Neural progenitor cell (in vitro differentiated cells): ENCODE measurements at regions not wholly inside any gene's neighbourhood (a gene's known extent, or its start where the extent isn't known, plus 50 kb on each side); places are given as distances from the start of the nearest gene placed in this dataset.
"Not testable (repeated sequence)": the region's sequence is repeated elsewhere in the genome, so short reads cannot be mapped to it uniquely, and the experiment has no call there.

Experiments used
- DNase-seq: peaks from one replicate; pipeline ENCODE4 v3.0.0-alpha.2; 2016; ENCODE audit warnings: low spot score
- H2AFZ ChIP-seq: fragments of 200-600 bp; sonication (generic); replicated peaks from 2 replicates; pipeline ENCODE4 v1.6.1; 2016; ENCODE audit warnings: antibody characterized with exemption
- H3F3A ChIP-seq: fragments of 200-600 bp; sonication (generic); 2 replicates; pipeline ENCODE4 v1.6.1; 2016; ENCODE audit warnings: antibody characterized with exemption, low read depth
- H3K27ac ChIP-seq: fragments of 200-600 bp; sonication (generic); 2 replicates; pipeline ENCODE4 v1.5.1; 2016; ENCODE audit warnings: mild to moderate bottlenecking
- H3K27me3 ChIP-seq: fragments of 200-600 bp; sonication (generic); 2 replicates; pipeline ENCODE4 v1.6.1; 2016; ENCODE audit warnings: mild to moderate bottlenecking, moderate library complexity
- H3K36me3 ChIP-seq: fragments of 200-600 bp; sonication (generic); 2 replicates; pipeline ENCODE4 v1.5.1; 2016
- H3K4me1 ChIP-seq: fragments of 200-600 bp; sonication (generic); 2 replicates; pipeline ENCODE4 v1.6.1; 2016; ENCODE audit warnings: mixed run types
- H3K4me2 ChIP-seq: fragments of 200-600 bp; sonication (generic); 2 replicates; pipeline ENCODE4 v1.6.1; 2016
- H3K4me3 ChIP-seq: fragments of 200-600 bp; sonication (generic); 2 replicates; pipeline ENCODE4 v1.5.1; 2016
- H3K79me2 ChIP-seq: fragments of 200-600 bp; sonication (generic); 2 replicates; pipeline ENCODE4 v1.6.1; 2016; ENCODE audit warnings: low read depth
- H3K9ac ChIP-seq: fragments of 200-600 bp; sonication (generic); 2 replicates; pipeline ENCODE4 v1.6.1; 2016
- H3K9me3 ChIP-seq: fragments of 200-600 bp; sonication (generic); 2 replicates; pipeline ENCODE4 v1.5.1; 2016; ENCODE audit warnings: low read depth
- H4K20me1 ChIP-seq: fragments of 200-600 bp; sonication (generic); 2 replicates; pipeline ENCODE4 v1.6.1; 2016; ENCODE audit warnings: low read depth
- H3K27ac Mint-ChIP-seq: 3 replicates; pipeline ENCODE4 v1.8.0; 2021; ENCODE audit warnings: mixed read lengths
- H3K27me3 Mint-ChIP-seq: 2 replicates; pipeline ENCODE4 v1.8.0; 2022; ENCODE audit warnings: low read depth, mild to moderate bottlenecking, inconsistent platforms, moderate library complexity, mixed read lengths; ENCODE audit not compliant: insufficient read depth
- H3K36me3 Mint-ChIP-seq: 3 replicates; pipeline ENCODE4 v1.8.0; 2021; ENCODE audit warnings: mixed read lengths
- H3K4me1 Mint-ChIP-seq: 3 replicates; pipeline ENCODE4 v1.8.0; 2021; ENCODE audit warnings: mixed read lengths
- H3K4me3 Mint-ChIP-seq: 3 replicates; pipeline ENCODE4 v1.8.0; 2021; ENCODE audit warnings: mild to moderate bottlenecking, moderate library complexity, mixed read lengths
- H3K9me3 Mint-ChIP-seq: 3 replicates; pipeline ENCODE4 v1.8.0; 2020; ENCODE audit warnings: mixed read lengths
- CTCF ChIP-seq: fragments of 200-600 bp; sonication (generic); IDR thresholded peaks from 2 replicates; pipeline ENCODE4 v1.5.1; 2017; ENCODE audit warnings: antibody characterized with exemption, mild to moderate bottlenecking
- EZH2 ChIP-seq: fragments of 200-600 bp; sonication (generic); IDR thresholded peaks from 2 replicates; pipeline ENCODE4 v1.6.1; 2017; ENCODE audit warnings: antibody characterized with exemption, mild to moderate bottlenecking, moderate library complexity
- EZH2phosphoT487 ChIP-seq: fragments of 200-600 bp; sonication (generic); IDR thresholded peaks from 2 replicates; pipeline ENCODE4 v1.6.1; 2017; ENCODE audit warnings: antibody characterized with exemption

- no peaks in the 10 kb centered on the region for H3K9me3 Mint-ChIP-seq
- Histone ChIP-seq H3K4me3 (no peak overlapping the region), H3K36me3 (no peaks in the 10 kb centered on the region), H3K4me1 (peaks cover 3% of the 10 kb centered on the region), H3K9me3 (no peaks in the 10 kb centered on the region), H3K27ac (no peak overlapping the region), H2AFZ (no peak overlapping the region), H3K27me3 (no peaks in the 10 kb centered on the region), H3K4me2 (no peak overlapping the region), H3K9ac (no peak overlapping the region), H3K79me2 (no peaks in the 10 kb centered on the region), H4K20me1 (no peaks in the 10 kb centered on the region), H3F3A (no peaks in the 10 kb centered on the region)
- DNase-seq = no peak
- peaks cover 21% of the 10 kb centered on the region for H3K4me1 Mint-ChIP-seq
- H3K36me3 Mint-ChIP-seq = no peaks in the 10 kb centered on the region
- H3K4me3 Mint-ChIP-seq = no peak overlapping the region
- no peak overlapping the region for H3K27ac Mint-ChIP-seq
- H3K27me3 Mint-ChIP-seq = peaks cover 5% of the 10 kb centered on the region
- no peak for TF ChIP-seq CTCF
- TF ChIP-seq EZH2 = no peak
- TF ChIP-seq EZH2phosphoT487 = no peak
Measured at GRCh38 chr18:63051928-63052327, 267.6 kb downstream of the BCL2 start.

DNA sequence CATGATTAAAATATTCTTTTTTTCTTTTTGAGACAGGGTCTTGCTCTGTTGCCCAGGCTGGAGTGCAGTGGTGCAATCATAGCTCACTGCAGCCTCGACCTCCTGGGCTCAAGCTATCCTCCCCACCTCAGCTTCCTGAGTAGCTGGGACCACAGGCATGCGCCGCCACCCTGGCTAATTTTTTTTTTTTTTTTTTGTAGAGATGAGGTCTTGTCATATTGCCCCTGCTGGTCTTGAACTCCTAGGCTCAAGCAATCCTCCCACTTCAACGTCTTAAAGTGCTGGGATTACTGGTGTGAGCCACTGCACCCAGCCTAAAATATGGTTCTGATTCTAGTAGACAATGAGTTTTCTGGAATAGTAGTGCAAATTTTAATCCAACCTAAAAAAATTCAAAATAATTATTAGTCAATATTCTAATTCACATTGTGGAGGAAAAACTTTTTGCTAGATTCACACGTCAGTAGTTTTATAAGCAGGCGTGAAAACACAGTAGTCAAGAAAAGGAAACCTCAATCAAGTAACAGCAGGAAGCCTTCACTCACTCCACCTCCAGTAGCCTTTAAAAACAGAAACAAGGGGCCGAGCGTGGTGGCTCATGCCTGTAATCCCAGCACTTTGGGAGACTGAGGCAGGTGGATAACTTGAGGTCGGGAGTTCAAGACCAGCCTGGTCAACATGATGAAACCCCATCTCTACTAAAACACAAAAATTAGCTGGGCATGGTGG lies 268.7 kb downstream of the BCL2 start:
- peaks cover 21% of the 10 kb centered on the region for H3K4me1 Mint-ChIP-seq
- H3F3A ChIP-seq, H3K4me2 ChIP-seq, H3K9me3 Mint-ChIP-seq, H3K9me3 ChIP-seq, H3K4me3 Mint-ChIP-seq, H3K27ac Mint-ChIP-seq, H3K36me3 ChIP-seq, H3K9ac ChIP-seq, DNase-seq, H3K4me1 ChIP-seq, H3K27me3 Mint-ChIP-seq, H4K20me1 ChIP-seq, H2AFZ ChIP-seq, H3K27ac ChIP-seq, H3K27me3 ChIP-seq, H3K36me3 Mint-ChIP-seq, H3K79me2 ChIP-seq, H3K4me3 ChIP-seq: not testable (repeated sequence)

GRCh38 chr18:63046375-63046774 lies 273.2 kb downstream of the BCL2 start:
- no peaks in the 10 kb centered on the region for H3K9me3 Mint-ChIP-seq
- Histone ChIP-seq H3K4me2 (no peak overlapping the region), H4K20me1 (no peaks in the 10 kb centered on the region), H3K4me3 (no peak overlapping the region), H3K27me3 (no peaks in the 10 kb centered on the region), H3K4me1 (no peaks in the 10 kb centered on the region), H3F3A (no peaks in the 10 kb centered on the region), H3K79me2 (no peaks in the 10 kb centered on the region), H3K9me3 (no peaks in the 10 kb centered on the region), H3K27ac (no peak overlapping the region), H3K36me3 (no peaks in the 10 kb centered on the region), H3K9ac (no peak overlapping the region), H2AFZ (no peak overlapping the region)
- no peak overlapping the region for H3K27ac Mint-ChIP-seq
- H3K4me3 Mint-ChIP-seq = no peak overlapping the region
- H3K36me3 Mint-ChIP-seq = no peaks in the 10 kb centered on the region
- no peak for DNase-seq
- no peaks in the 10 kb centered on the region for H3K4me1 Mint-ChIP-seq
- no peaks in the 10 kb centered on the region for H3K27me3 Mint-ChIP-seq
- TF ChIP-seq CTCF = no peak
- TF ChIP-seq EZH2 = no peak

DNA sequence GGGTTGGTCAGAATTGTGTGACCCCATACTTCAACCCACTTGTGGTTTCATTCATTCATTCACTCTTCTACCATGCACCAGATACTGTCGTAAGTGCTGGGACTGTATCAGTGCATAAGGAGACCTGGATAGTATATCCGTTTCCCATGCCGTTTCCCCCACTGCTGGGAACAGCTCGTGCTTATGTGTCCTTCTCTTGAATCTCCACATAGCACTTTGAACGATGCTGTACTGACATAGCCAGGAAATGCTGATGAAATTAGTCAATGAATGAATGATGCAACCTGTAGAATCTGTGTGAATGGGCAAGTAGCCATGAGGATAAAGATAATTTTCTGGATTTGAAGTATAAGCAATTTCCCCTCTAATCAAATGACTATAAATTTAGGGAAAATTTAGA lies 276.1 kb downstream of the BCL2 start:
- Mint-ChIP-seq H3K4me1 (peaks cover 2% of the 10 kb centered on the region), H3K36me3 (no peaks in the 10 kb centered on the region), H3K4me3 (no peak overlapping the region), H3K27me3 (peaks cover 6% of the 10 kb centered on the region), H3K9me3 (no peaks in the 10 kb centered on the region), H3K27ac (no peak overlapping the region)
- Histone ChIP-seq H3K9ac (no peak overlapping the region), H3K27ac (no peak overlapping the region), H3K4me3 (no peak overlapping the region), H3K79me2 (no peaks in the 10 kb centered on the region), H3K4me1 (no peaks in the 10 kb centered on the region), H3F3A (no peaks in the 10 kb centered on the region), H2AFZ (no peak overlapping the region), H3K36me3 (no peaks in the 10 kb centered on the region), H3K9me3 (no peaks in the 10 kb centered on the region), H3K27me3 (no peaks in the 10 kb centered on the region), H4K20me1 (no peaks in the 10 kb centered on the region), H3K4me2 (no peak overlapping the region)
- TF ChIP-seq EZH2 = no peak
- no peak for TF ChIP-seq EZH2phosphoT487
- no peak for TF ChIP-seq CTCF
- DNase-seq = no peak
